ENCODE measurements at regions not wholly inside any gene's neighbourhood (a gene's known extent, or its start where the extent isn't known, plus 50 kb on each side); places are given as distances from the start of the nearest gene placed in this dataset.

GRCh38 chr2:19819097-19820065, 82.4 kb downstream of the TTC32 start:
- TF ChIP-seq CTCF (IDR thresholded peaks at IDR 0.05 in 8 of 11, conservative IDR thresholded peaks at IDR 0.05 in 3 of 11) = no peak
- TF ChIP-seq POLR2A (IDR thresholded peaks at IDR 0.05) = no peak
- no peak for TF ChIP-seq POLR2AphosphoS5 (IDR thresholded peaks at IDR 0.05)
